ENCODE measurements at regions not wholly inside any gene's neighbourhood (a gene's known extent, or its start where the extent isn't known, plus 50 kb on each side); places are given as distances from the start of the nearest gene placed in this dataset.
A peak's percentile ranks its signal among the peaks of the same experiment; 100 is the strongest.

- WGBS, 2 donors, result 93% methylated on average over 14 of the region's 14 CpGs
- Histone ChIP-seq H3K36me3 (no peaks in the 10 kb centered on the region), H3K4me1 (peaks cover 4 to 7% (median 7%) of the 10 kb centered on the region in 3 donors), H3K9me3 (no peaks in the 10 kb centered on the region), H3K27ac (no peak overlapping the region), H3K4me3 (no peak overlapping the region), H3K27me3 (no peaks in the 10 kb centered on the region)
- TF ChIP-seq CTCF (IDR thresholded peaks at IDR 0.05), result no peak
- intact Hi-C loops (cut with DNase I), result loop anchor here in 1 of 3 donors (10.0 kb wide), 1 partner anchor 103 kb away; no protein-coding TSS in a partner anchor
- ATAC-seq (no peak), FAIRE-seq (no peak), DNase-seq (peak in 1 of 6 donors; percentile 71)
These were observed 199.5 kb upstream of the CIBAR2 start for GRCh38 chr16:85311741-85312140.

- no peak overlapping the region for H3K27ac ChIP-seq
- TF ChIP-seq CTCF (IDR thresholded peaks at IDR 0.05), result no peak
- H3K9me3 ChIP-seq, result no peaks in the 10 kb centered on the region
- peaks cover 6 to 10% (median 9%) of the 10 kb centered on the region in 3 donors for H3K4me1 ChIP-seq
- 89% methylated on average over 11 of the region's 11 CpGs for WGBS, 2 donors
- H3K36me3 ChIP-seq, result no peaks in the 10 kb centered on the region
- intact Hi-C loops (cut with DNase I), result loop anchor here in 1 of 3 donors (10.0 kb wide), 1 partner anchor 103 kb away; no protein-coding TSS in a partner anchor
- FAIRE-seq, result no peak
- no peaks in the 10 kb centered on the region for H3K27me3 ChIP-seq
- no peak overlapping the region for H3K4me3 ChIP-seq
- no peak for ATAC-seq
- DNase-seq, result no peak
These were observed 199.9 kb upstream of the CIBAR2 start for GRCh38 chr16:85312174-85312573.

GRCh38 chr16:85312642-85313525 lies 200.6 kb upstream of the CIBAR2 start:
- no peak for ATAC-seq
- intact Hi-C loops (cut with DNase I), result loop anchor here in 1 of 3 donors (10.0 kb wide), 1 partner anchor 102 kb away; no protein-coding TSS in a partner anchor
- Histone ChIP-seq H3K36me3 (no peaks in the 10 kb centered on the region), H3K27ac (no peak overlapping the region), H3K4me1 (peaks cover 6 to 15% (median 10%) of the 10 kb centered on the region in 3 donors), H3K4me3 (no peak overlapping the region), H3K27me3 (no peaks in the 10 kb centered on the region), H3K9me3 (no peaks in the 10 kb centered on the region)
- FAIRE-seq, result no peak
- TF ChIP-seq CTCF (IDR thresholded peaks at IDR 0.05), result no peak
- WGBS, 2 donors, result 75 to 81% methylated on average over 23 of the region's 23 CpGs
- peak in 2 of 6 donors; percentile 53 to 72 for DNase-seq

GRCh38 chr16:85313526-85314301 lies 201.4 kb upstream of the CIBAR2 start:
- intact Hi-C loops (cut with DNase I), result loop anchor here in 1 of 3 donors (10.0 kb wide), 1 partner anchor 101 kb away; no protein-coding TSS in a partner anchor
- Histone ChIP-seq H3K4me1 (peaks cover 13 to 23% (median 18%) of the 10 kb centered on the region in 3 donors), H3K9me3 (no peaks in the 10 kb centered on the region), H3K4me3 (no peak overlapping the region), H3K27me3 (no peaks in the 10 kb centered on the region), H3K36me3 (no peaks in the 10 kb centered on the region), H3K27ac (no peak overlapping the region)
- TF ChIP-seq CTCF (IDR thresholded peaks at IDR 0.05), result no peak
- FAIRE-seq, result no peak
- ATAC-seq, result no peak
- no peak for DNase-seq
- WGBS, 2 donors, result 86 to 92% methylated on average over 12 to 13 of the region's 13 CpGs

Data from pancreas (tissue), 10 donors.